ENCODE measurements at regions not wholly inside any gene's neighbourhood (a gene's known extent, or its start where the extent isn't known, plus 50 kb on each side); places are given as distances from the start of the nearest gene placed in this dataset.
"Not testable (repeated sequence)": the region's sequence is repeated elsewhere in the genome, so short reads cannot be mapped to it uniquely, and the experiment has no call there.

GRCh38 chr18:34401775-34402174 lies 177.1 kb upstream of the NOL4 start:
- intact Hi-C loops (cut with micrococcal nuclease; ENCODE audit: unreplicated experiment): no loop called here
- ATAC-seq: no peak
- no peaks in the 10 kb centered on the region for H3K27me3 ChIP-seq (ENCODE audit: control insufficient read depth, insufficient read depth, low read length)
- TF ChIP-seq POLR2AphosphoS5 (IDR thresholded peaks at IDR 0.05; ENCODE audit: low read depth, low read length) (no peak), SIN3A (IDR thresholded peaks at IDR 0.05; ENCODE audit: borderline replicate concordance, insufficient read depth, low read depth, low read length) (no peak), CTCF (IDR thresholded peaks at IDR 0.05) (no peak), TCF7L2 (IDR thresholded peaks at IDR 0.05; ENCODE audit: low read depth, low read length) (no peak)
- TF ChIP-seq, protein P1, sequence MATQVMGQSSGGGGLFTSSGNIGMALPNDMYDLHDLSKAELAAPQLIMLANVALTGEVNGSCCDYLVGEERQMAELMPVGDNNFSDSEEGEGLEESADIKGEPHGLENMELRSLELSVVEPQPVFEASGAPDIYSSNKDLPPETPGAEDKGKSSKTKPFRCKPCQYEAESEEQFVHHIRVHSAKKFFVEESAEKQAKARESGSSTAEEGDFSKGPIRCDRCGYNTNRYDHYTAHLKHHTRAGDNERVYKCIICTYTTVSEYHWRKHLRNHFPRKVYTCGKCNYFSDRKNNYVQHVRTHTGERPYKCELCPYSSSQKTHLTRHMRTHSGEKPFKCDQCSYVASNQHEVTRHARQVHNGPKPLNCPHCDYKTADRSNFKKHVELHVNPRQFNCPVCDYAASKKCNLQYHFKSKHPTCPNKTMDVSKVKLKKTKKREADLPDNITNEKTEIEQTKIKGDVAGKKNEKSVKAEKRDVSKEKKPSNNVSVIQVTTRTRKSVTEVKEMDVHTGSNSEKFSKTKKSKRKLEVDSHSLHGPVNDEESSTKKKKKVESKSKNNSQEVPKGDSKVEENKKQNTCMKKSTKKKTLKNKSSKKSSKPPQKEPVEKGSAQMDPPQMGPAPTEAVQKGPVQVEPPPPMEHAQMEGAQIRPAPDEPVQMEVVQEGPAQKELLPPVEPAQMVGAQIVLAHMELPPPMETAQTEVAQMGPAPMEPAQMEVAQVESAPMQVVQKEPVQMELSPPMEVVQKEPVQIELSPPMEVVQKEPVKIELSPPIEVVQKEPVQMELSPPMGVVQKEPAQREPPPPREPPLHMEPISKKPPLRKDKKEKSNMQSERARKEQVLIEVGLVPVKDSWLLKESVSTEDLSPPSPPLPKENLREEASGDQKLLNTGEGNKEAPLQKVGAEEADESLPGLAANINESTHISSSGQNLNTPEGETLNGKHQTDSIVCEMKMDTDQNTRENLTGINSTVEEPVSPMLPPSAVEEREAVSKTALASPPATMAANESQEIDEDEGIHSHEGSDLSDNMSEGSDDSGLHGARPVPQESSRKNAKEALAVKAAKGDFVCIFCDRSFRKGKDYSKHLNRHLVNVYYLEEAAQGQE (IDR thresholded peaks at IDR 0.05; ENCODE audit: insufficient read depth in 1 of 2, low read depth in 2 of 2, low read length in 1 of 2): no peak
- H3K9me3 ChIP-seq (ENCODE audit: control insufficient read depth, insufficient read depth, low read depth, low read length): no peaks in the 10 kb centered on the region
- in situ Hi-C loops (cut with HindIII; ENCODE audit: low pct_unique_long_range_greater_than_20kb, low sequenced_read_pairs): no loop called here
- no peak overlapping the region for H3K27ac ChIP-seq (ENCODE audit: low read length)
- CTCF ChIA-PET: no interaction called here
- BruUV-seq (replicated peaks): no TSS peak
- no peaks in the 10 kb centered on the region for H3K4me1 ChIP-seq (ENCODE audit: control insufficient read depth, insufficient read depth, low read length)
- no peak overlapping the region for H3K4me3 ChIP-seq (ENCODE audit: low read depth in 2 of 2, low read length in 2 of 2)
- POLR2A ChIA-PET: no interaction called here
- no peaks in the 10 kb centered on the region for H3K36me3 ChIP-seq (ENCODE audit: control insufficient read depth, insufficient read depth, low read length)
- DNase-seq (ENCODE audit: low read depth, low spot score): no peak

- H3K27ac ChIP-seq (ENCODE audit: low read length); H3K36me3 ChIP-seq (ENCODE audit: control insufficient read depth, insufficient read depth, low read length); BruUV-seq (replicated peaks); H3K27me3 ChIP-seq (ENCODE audit: control insufficient read depth, insufficient read depth, low read length); CTCF ChIA-PET; H3K4me3 ChIP-seq (ENCODE audit: low read depth in 2 of 2, low read length in 2 of 2); ATAC-seq; in situ Hi-C loops (cut with HindIII; ENCODE audit: low pct_unique_long_range_greater_than_20kb, low sequenced_read_pairs); H3K4me1 ChIP-seq (ENCODE audit: control insufficient read depth, insufficient read depth, low read length); DNase-seq (ENCODE audit: low read depth, low spot score); POLR2A ChIA-PET; intact Hi-C loops (cut with micrococcal nuclease; ENCODE audit: unreplicated experiment); H3K9me3 ChIP-seq (ENCODE audit: control insufficient read depth, insufficient read depth, low read depth, low read length): not testable (repeated sequence)
Observed at GRCh38 chr18:34407471-34407870, 182.8 kb upstream of the NOL4 start.

GRCh38 chr18:34411952-34412351 lies 187.2 kb upstream of the NOL4 start:
- in situ Hi-C loops (cut with HindIII; ENCODE audit: low pct_unique_long_range_greater_than_20kb, low sequenced_read_pairs): no loop called here
- BruUV-seq (replicated peaks): no TSS peak

More at GRCh38 chr18:34411952-34412351, 187.2 kb upstream of the NOL4 start:
- CTCF ChIA-PET: no interaction called here
- H3K9me3 ChIP-seq (ENCODE audit: control insufficient read depth, insufficient read depth, low read depth, low read length): 0 out of 2 replicates have a peak, but pooled peaks cover 7% of the 10 kb centered on the region
- H3K4me1 ChIP-seq (ENCODE audit: control insufficient read depth, insufficient read depth, low read length): no peaks in the 10 kb centered on the region
- no peak for DNase-seq (ENCODE audit: low read depth, low spot score)
- H3K36me3 ChIP-seq (ENCODE audit: control insufficient read depth, insufficient read depth, low read length): no peaks in the 10 kb centered on the region
- intact Hi-C loops (cut with micrococcal nuclease; ENCODE audit: unreplicated experiment): no loop called here
- no peak overlapping the region for H3K27ac ChIP-seq (ENCODE audit: low read length)
- POLR2A ChIA-PET: no interaction called here
- H3K27me3 ChIP-seq (ENCODE audit: control insufficient read depth, insufficient read depth, low read length): no peaks in the 10 kb centered on the region
- H3K4me3 ChIP-seq (ENCODE audit: low read depth in 2 of 2, low read length in 2 of 2): no peak overlapping the region
- TF ChIP-seq POLR2AphosphoS5 (IDR thresholded peaks at IDR 0.05; ENCODE audit: low read depth, low read length) (no peak), SIN3A (IDR thresholded peaks at IDR 0.05; ENCODE audit: borderline replicate concordance, insufficient read depth, low read depth, low read length) (no peak), TCF7L2 (IDR thresholded peaks at IDR 0.05; ENCODE audit: low read depth, low read length) (no peak), CTCF (IDR thresholded peaks at IDR 0.05) (no peak)
- TF ChIP-seq, protein P1 (IDR thresholded peaks at IDR 0.05; ENCODE audit: insufficient read depth in 1 of 2, low read depth in 2 of 2, low read length in 1 of 2): no peak
- no peak for ATAC-seq

Measured in Panc1 (cell line).